ENCODE measurements at regions not wholly inside any gene's neighbourhood (a gene's known extent, or its start where the extent isn't known, plus 50 kb on each side); places are given as distances from the start of the nearest gene placed in this dataset.

DNA sequence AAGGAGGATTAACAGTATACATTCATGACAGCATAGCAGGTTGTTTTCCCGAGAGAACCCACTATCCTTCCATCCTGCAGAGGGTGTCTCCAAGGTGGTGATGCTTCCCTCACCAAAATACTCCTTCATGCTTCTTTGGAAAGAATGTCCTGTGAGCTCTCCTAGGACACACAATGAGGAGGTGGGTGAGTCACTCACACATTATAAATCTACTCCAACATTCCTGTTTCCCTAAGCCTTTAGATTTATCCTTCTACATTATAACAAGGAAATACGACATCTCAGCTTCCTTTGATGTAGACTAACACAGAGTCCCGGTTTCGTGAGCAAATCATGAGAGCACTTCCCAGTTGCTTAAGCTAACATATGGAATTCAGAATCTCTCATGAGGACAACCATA, 689.7 kb upstream of the CELF2 start:
- H3K4me3 ChIP-seq = no peak overlapping the region
- ATAC-seq (no peak), DNase-seq (no peak)
- TF ChIP-seq, protein P1, sequence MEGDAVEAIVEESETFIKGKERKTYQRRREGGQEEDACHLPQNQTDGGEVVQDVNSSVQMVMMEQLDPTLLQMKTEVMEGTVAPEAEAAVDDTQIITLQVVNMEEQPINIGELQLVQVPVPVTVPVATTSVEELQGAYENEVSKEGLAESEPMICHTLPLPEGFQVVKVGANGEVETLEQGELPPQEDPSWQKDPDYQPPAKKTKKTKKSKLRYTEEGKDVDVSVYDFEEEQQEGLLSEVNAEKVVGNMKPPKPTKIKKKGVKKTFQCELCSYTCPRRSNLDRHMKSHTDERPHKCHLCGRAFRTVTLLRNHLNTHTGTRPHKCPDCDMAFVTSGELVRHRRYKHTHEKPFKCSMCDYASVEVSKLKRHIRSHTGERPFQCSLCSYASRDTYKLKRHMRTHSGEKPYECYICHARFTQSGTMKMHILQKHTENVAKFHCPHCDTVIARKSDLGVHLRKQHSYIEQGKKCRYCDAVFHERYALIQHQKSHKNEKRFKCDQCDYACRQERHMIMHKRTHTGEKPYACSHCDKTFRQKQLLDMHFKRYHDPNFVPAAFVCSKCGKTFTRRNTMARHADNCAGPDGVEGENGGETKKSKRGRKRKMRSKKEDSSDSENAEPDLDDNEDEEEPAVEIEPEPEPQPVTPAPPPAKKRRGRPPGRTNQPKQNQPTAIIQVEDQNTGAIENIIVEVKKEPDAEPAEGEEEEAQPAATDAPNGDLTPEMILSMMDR (IDR thresholded peaks at IDR 0.05) = no peak
- no peaks in the 10 kb centered on the region for H3K36me3 ChIP-seq
- no peaks in the 10 kb centered on the region for H3K4me1 ChIP-seq
- no peaks in the 10 kb centered on the region for H3K9me3 ChIP-seq
- no peaks in the 10 kb centered on the region for H3K27me3 ChIP-seq (ENCODE audit: low read depth)
- intact Hi-C loops (cut with DNase I) = no loop called here
- no peak overlapping the region for H3K27ac ChIP-seq

DNA sequence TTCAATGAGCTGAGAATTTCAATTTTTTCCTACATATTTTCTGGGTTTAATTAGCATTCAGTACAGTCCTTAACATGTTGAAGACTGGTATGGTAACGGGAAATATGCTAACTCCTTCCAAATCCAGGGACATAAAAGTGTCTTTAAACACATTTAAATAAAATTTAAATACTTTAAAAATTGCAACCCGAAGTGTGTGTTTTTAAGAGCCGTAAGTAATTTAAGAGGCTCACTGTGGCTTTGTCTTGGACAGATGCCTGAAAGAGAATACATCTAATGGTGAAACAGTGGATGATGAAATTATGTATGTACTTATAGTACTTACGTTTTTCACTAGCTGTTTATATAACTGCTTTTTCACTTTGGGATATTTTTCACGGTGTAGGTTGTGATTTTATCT, 687.3 kb upstream of the CELF2 start:
- Histone ChIP-seq H3K4me1 (no peaks in the 10 kb centered on the region), H3K4me3 (no peak overlapping the region), H3K27ac (no peak overlapping the region), H3K36me3 (no peaks in the 10 kb centered on the region), H3K27me3 (ENCODE audit: low read depth) (no peaks in the 10 kb centered on the region), H3K9me3 (no peaks in the 10 kb centered on the region)
- intact Hi-C loops (cut with DNase I) = no loop called here
- no peak for ATAC-seq
- DNase-seq = no peak
- TF ChIP-seq, protein P1 (IDR thresholded peaks at IDR 0.05) = no peak

DNA sequence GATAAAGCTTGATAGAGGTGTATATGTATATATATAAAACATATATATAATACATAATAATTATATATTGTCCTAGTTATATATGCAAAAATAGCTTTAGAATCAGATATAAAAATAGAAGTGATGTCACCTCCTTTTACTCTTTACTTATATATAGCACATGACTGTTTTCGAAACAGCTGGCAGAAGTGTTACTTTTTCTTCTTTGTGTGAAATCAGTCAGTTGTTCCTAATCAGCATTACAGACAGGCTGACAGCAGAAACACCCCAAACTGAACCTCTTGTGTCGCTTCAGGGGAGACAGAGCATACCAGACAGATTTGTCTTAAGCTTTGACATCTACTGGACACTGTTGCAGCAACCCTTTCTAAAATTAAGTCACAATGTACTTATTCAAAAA, 684.9 kb upstream of the CELF2 start:
- TF ChIP-seq, protein P1 (IDR thresholded peaks at IDR 0.05) = no peak
- H3K27me3 ChIP-seq (ENCODE audit: low read depth) = no peaks in the 10 kb centered on the region

DNA sequence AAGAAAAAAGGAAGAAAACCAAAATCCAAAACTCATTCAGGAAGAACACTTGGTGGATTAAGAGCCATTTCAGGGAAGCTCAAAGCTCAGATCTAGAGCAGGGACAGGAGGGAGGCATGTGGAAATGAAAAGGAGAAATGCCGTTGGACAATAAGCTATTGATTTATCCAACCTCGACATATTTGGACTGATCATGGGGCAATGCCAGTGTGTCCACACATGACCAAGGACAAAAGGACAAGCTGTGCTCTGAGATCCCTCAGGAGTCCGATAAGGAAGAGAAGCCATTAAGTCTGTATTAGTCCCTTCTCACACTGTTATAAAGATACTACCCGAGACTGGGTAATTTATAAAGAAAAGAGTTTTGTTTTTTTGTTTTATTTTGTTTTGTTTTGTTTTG, 684.0 kb upstream of the CELF2 start:
- no peaks in the 10 kb centered on the region for H3K27me3 ChIP-seq (ENCODE audit: low read depth)
- no peak overlapping the region for H3K4me3 ChIP-seq
- TF ChIP-seq, protein P1 (IDR thresholded peaks at IDR 0.05) = no peak
- no peak for ATAC-seq
- no peaks in the 10 kb centered on the region for H3K36me3 ChIP-seq
- H3K4me1 ChIP-seq = no peaks in the 10 kb centered on the region
- intact Hi-C loops (cut with DNase I) = no loop called here
- H3K27ac ChIP-seq = no peak overlapping the region
- no peaks in the 10 kb centered on the region for H3K9me3 ChIP-seq
- no peak for DNase-seq

More for the DNA sequence above, 684.9 kb upstream of the CELF2 start:
- DNase-seq = no peak
- H3K4me1 ChIP-seq = no peaks in the 10 kb centered on the region
- H3K36me3 ChIP-seq = no peaks in the 10 kb centered on the region
- no peak overlapping the region for H3K4me3 ChIP-seq
- no peak overlapping the region for H3K27ac ChIP-seq
- H3K9me3 ChIP-seq = no peaks in the 10 kb centered on the region
- intact Hi-C loops (cut with DNase I) = no loop called here
- no peak for ATAC-seq

DNA sequence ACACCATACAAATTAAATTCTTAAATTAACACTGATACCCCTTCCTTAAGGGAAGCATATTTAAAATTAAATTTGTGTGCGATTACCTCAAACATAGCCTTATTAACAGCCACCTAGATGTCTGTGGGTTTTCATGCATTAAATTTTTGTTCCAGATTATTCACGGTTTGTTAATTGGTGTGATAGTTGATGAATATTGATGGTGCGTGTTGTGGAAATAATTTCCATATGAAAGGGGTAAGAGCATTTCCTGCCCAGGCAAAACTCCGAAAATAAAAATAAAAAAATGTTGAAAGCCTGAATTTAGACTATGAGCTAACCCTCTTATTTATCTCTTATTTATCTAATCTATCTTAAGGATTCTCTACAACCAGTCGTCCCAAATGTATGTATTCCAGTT, 679.3 kb upstream of the CELF2 start:
- H3K36me3 ChIP-seq = no peaks in the 10 kb centered on the region
- ATAC-seq (no peak), DNase-seq (no peak)
- H3K27me3 ChIP-seq (ENCODE audit: low read depth) = no peaks in the 10 kb centered on the region
- no peaks in the 10 kb centered on the region for H3K4me1 ChIP-seq
- TF ChIP-seq, protein P1 (IDR thresholded peaks at IDR 0.05) = no peak
- H3K27ac ChIP-seq = no peak overlapping the region
- intact Hi-C loops (cut with DNase I) = no loop called here
- no peak overlapping the region for H3K4me3 ChIP-seq
- no peaks in the 10 kb centered on the region for H3K9me3 ChIP-seq
